GM21619 (cell line): ENCODE measurements at regions not wholly inside any gene's neighbourhood (a gene's known extent, or its start where the extent isn't known, plus 50 kb on each side); places are given as distances from the start of the nearest gene placed in this dataset.

ENCODE experiments used
- ATAC-seq: cut with Tn5 transposase; IDR thresholded peaks from one replicate; pipeline ENCODE4 v1.9.1; 2021; ENCODE audit not compliant: unreplicated experiment

DNA sequence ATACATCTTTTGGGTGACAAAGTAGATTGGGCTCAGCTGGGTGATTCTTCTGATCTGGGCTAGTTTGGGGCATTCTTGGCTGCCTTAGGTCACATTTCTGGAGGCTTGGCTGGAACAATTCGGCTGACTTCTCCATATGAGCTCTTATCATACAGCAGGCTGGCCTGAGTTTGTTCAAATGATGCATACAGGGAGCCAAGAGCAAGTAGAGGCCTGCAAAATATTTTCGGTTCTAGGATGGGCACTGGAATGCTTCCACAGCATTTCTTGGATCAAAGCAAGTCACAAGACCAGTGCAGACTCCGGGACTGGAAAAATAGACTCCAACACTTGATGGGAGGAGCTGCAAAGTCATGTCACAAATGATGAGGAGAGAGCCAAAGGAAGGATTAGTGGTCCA is 98.4 kb downstream of the SCG2 start:
- ATAC-seq: no peak

- no peak for ATAC-seq
These were observed 93.8 kb downstream of the SCG2 start for GRCh38 chr2:223508372-223508771.

- no peak for ATAC-seq
These were observed 91.4 kb downstream of the SCG2 start for GRCh38 chr2:223510713-223511112.

DNA sequence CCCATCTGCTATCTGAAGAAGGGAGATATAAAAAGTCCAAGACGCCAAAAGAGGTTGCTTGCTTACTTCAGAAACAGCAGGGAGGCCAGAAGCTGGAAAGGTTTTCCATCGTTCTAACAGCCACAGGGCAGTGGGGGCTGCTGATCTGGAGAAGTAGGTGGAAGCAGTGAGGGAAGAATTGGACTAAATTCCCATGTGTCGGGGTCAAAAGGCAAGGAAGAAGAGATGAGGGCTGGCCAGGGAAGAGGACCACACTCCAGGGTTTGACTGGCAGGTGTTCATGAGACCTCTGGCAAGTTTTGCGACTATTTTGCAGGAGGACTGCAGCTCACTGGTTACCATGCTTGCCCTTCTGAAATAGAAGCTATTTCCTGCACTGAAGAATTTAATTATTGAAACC is 91.0 kb downstream of the SCG2 start:
- ATAC-seq: no peak

GRCh38 chr2:223513771-223514455 is 88.2 kb downstream of the SCG2 start:
- no peak for ATAC-seq

GRCh38 chr2:223519471-223519870 is 82.7 kb downstream of the SCG2 start:
- ATAC-seq: no peak

DNA sequence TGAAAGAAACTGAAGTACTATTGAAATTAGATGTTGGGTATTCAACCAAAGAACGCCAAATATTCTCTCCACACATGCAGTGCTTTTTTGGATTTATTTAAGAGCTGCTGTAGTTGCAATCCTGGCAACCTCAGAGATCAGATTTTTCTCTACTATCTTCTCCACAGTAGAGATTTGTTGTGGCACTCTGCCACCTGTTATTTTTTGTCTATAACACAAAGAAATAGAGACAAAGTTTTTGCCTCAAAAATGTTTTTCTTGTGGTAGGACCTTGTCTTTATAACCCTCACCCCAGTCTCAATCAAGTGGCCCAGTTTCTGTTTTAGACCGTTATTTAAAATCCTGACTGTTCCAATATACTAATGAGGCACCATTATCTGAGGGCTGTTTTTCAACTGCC is 79.4 kb downstream of the SCG2 start:
- no peak for ATAC-seq

- ATAC-seq: no peak
These were observed 78.6 kb downstream of the SCG2 start for GRCh38 chr2:223523551-223524001.

DNA sequence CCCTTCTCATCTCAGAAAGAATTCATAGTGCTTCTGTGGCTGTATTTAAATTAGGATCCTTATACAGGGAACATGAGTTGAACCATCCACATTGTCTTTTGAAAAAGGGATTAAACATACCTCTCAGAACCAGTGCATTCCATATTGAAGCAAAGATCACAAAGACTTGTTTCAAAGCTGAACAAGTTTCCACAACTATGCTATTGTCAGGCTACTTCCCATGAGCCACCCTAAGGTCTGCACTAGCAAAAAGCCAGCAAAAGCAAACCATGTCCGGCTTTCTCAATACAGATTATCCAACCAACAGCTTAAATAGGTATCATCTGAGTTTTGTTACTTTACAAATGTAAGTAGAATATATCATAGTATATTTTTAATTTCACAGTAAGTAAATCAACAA is 78.1 kb downstream of the SCG2 start:
- ATAC-seq: no peak

GRCh38 chr2:223526106-223526505 is 76.1 kb downstream of the SCG2 start:
- no peak for ATAC-seq

DNA sequence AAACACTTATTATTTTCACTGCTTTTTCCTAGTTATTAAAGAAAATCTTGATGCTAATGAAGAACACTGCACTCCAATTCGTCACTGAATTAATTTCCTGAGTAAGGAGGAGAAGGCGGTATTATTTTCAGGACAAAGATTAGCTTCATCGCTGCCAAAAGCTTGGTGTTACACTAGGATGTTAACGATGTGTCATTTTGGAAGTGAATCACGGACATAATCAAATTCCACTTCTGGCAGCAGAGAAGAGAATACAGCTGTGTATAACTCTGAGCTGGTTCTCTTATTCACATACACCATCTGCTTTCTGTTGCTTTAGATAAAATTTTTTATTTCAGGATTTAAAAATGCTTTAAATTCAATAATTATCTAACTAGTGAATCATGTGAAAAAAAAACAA is 74.1 kb downstream of the SCG2 start:
- no peak for ATAC-seq

DNA sequence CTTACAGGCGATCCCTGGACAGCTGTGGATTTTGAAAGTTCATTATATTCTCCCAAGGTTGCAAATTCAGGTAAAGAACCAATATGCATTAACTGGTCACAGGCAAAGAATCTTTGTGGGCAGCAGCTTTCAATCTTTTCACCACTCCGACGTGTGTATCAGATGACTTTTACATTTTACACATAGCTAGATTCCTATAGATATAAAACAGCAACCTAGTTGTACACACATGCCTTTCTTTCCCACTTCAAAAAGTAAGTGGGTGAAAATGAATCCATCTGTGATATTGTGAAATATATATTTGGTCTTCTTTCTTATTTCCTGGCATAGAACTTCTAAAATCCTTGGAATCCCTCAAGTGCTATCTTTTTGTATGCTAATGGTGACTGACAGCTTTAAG is 72.5 kb downstream of the SCG2 start:
- ATAC-seq: no peak

GRCh38 chr2:223530811-223531210 is 71.3 kb downstream of the SCG2 start:
- no peak for ATAC-seq

DNA sequence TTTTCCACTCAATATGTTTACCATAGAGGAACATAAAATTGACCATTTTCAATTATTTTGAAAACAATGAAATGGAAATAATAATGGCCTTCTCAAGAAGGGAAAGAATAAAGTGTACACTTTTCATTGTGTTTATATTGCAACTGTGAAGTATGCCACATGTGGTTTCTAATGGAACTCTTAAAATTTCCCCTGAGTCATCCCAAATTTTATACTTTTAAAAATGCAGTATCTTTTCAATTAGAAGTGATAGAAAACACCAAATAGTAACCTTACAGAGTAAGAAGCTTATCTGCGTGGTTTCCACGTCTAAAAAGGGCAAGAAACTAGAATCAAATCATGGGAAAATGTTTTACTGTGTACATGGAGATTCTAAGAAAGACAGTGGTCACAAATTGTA is 70.0 kb downstream of the SCG2 start:
- ATAC-seq: no peak

- no peak for ATAC-seq
These were observed 69.4 kb downstream of the SCG2 start for GRCh38 chr2:223532712-223533111.

DNA sequence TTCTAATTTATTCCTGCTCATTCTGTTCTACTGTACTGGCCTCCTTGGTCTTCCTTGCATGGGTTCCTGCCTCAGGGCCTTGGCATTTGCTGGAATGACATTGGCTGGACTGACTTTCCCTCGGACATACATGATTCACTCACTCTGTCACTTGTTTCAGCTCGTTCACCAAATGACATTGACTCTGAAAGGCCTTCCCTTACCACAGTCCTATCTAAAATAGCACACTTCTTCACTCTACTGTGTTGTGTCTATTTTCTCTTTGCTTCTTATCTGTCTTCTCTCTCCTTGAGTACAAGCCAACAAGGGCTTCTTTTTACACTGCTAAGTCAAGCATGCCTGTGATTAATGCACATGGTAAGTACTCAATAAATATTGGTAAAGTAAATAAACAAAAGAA is 65.6 kb downstream of the SCG2 start:
- no peak for ATAC-seq

GRCh38 chr2:223537115-223537514 is 65.0 kb downstream of the SCG2 start:
- ATAC-seq: no peak

- no peak for ATAC-seq
These were observed 64.2 kb downstream of the SCG2 start for GRCh38 chr2:223537651-223538601.

GRCh38 chr2:223538920-223539440 is 63.2 kb downstream of the SCG2 start:
- no peak for ATAC-seq

- ATAC-seq: no peak
These were observed 60.6 kb downstream of the SCG2 start for GRCh38 chr2:223541546-223541945.

DNA sequence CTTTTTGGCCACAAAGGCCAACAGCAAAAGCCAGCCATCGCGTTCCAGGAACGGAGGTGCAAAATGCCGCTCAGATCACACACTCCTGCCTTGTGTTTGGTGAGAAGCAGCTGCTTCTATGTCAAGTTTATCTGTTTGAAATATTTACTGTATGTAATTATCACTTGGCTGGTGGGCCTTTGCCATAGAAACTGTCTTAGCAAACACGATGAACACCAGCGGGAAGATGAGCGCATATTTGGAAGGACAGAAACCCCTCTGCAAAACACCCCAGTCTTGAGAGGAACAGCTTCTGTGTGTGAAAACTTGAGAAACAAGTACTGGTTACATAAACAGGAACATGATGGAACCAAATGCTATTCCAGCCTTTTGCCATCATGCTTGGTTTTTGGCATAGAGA is 59.7 kb downstream of the SCG2 start:
- no peak for ATAC-seq

DNA sequence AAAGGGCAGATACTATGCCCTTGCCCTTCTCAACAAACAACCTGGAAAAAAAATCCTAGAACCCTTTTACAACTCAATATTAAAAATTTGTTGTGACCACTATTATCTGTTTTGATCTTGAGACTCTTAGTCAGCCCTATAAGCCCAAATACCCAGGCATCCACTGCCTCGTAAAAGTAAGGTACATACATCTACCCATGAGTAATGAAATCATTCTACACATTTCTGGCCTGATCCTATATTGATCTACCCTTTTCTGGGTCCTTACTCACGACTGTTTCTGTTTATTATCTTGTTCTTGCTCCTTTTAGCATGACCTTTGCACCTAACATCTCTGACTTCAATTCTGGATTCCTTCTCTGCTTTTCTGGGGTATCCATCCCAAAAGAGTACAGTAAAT is 56.8 kb downstream of the SCG2 start:
- ATAC-seq: no peak
